SK-N-SH (cell line): ENCODE measurements at regions not wholly inside any gene's neighbourhood (a gene's known extent, or its start where the extent isn't known, plus 50 kb on each side); places are given as distances from the start of the nearest gene placed in this dataset.

Source experiments
- CTCF ChIA-PET: fragments of 300-600, 350-600 bp; formaldehyde crosslinking; extraction: SDS; loops from one replicate; lab custom pipeline; 2021; lab: Yijun Ruan, JAX
- POLR2A ChIA-PET: fragments of 350-600 bp; sonication (Branson Sonifier 250); formaldehyde crosslinking; extraction: SDS; loops from one replicate; lab custom pipeline; 2020; ENCODE audit warnings: antibody characterized with exemption, inconsistent platforms; lab: Yijun Ruan, JAX
- DNase-seq: peaks from one replicate; pipeline ENCODE4 v3.0.0; 2012
- H2AFZ ChIP-seq: fragments of 200-600 bp; sonication (generic); 2 replicates; pipeline ENCODE4 v1.8.1; 2016; ENCODE audit warnings: antibody characterized with exemption, mild to moderate bottlenecking, low read depth
- H3F3A ChIP-seq: fragments of 200-600 bp; sonication (generic); replicated peaks from 2 replicates; pipeline ENCODE3; 2016; ENCODE audit warnings: antibody characterized with exemption, mild to moderate bottlenecking; ENCODE audit not compliant: insufficient read depth
- H3K27ac ChIP-seq, 2 experiments: fragments of 200-500 bp in 1 of 2; fragments of 200-600 bp in 1 of 2; sonication (Bioruptor generic) in 1 of 2; sonication (generic), shearing (Covaris generic) in 1 of 2; 2 replicates each; pipeline versions ENCODE4 v1.5.1 to v1.6.1; 2014 to 2016; ENCODE audit warnings: low read depth in 2 of 2, inconsistent platforms in 1 of 2, low read length in 1 of 2, mild to moderate bottlenecking in 1 of 2, mixed read lengths in 1 of 2
- H3K27me3 ChIP-seq: fragments of 200-600 bp; sonication (generic), shearing (Covaris generic); 2 replicates; pipeline ENCODE4 v1.6.1; 2016; ENCODE audit warnings: mixed run types; ENCODE audit not compliant: insufficient read depth
- H3K36me3 ChIP-seq, 2 experiments: fragments of 200-500 bp in 1 of 2; fragments of 200-600 bp in 1 of 2; sonication (Bioruptor generic) in 1 of 2; sonication (generic) in 1 of 2; replicated peaks in 1 of 2; 2 replicates each; pipeline versions ENCODE3 to v1.5.1; 2014 to 2016; ENCODE audit warnings: low read length in 1 of 2, mild to moderate bottlenecking in 1 of 2; ENCODE audit not compliant: insufficient read depth in 2 of 2, control insufficient read depth in 1 of 2
- H3K4me1 ChIP-seq, 2 experiments: fragments of 200-500 bp in 1 of 2; fragments of 200-600 bp in 1 of 2; sonication (Bioruptor generic) in 1 of 2; sonication (generic), shearing (Covaris generic) in 1 of 2; 2 replicates each; pipeline versions ENCODE4 v1.5.1 to v1.6.1; 2014 to 2016; ENCODE audit warnings: low read depth in 1 of 2, low read length in 1 of 2, mixed run types in 1 of 2; ENCODE audit not compliant: insufficient read depth in 2 of 2, control insufficient read depth in 1 of 2
- H3K4me2 ChIP-seq: fragments of 200-600 bp; sonication (generic), shearing (Covaris generic); 2 replicates; pipeline ENCODE4 v1.6.1; 2017; ENCODE audit warnings: mixed run types
- H3K4me3 ChIP-seq, 2 experiments: fragments of 200-500 bp in 1 of 2; fragments of 200-600 bp in 1 of 2; sonication (Bioruptor generic) in 1 of 2; sonication (generic), shearing (Covaris generic) in 1 of 2; 2 replicates each; pipeline versions ENCODE4 v1.5.1 to v1.8.1; 2014 to 2016; ENCODE audit warnings: low read depth in 2 of 2, inconsistent platforms in 1 of 2, low read length in 1 of 2, mild to moderate bottlenecking in 1 of 2, mixed read lengths in 1 of 2, moderate library complexity in 1 of 2
- H3K79me2 ChIP-seq: fragments of 200-600 bp; sonication (generic); 2 replicates; pipeline ENCODE4 v1.8.1; 2017; ENCODE audit warnings: mild to moderate bottlenecking; ENCODE audit not compliant: insufficient read depth
- H3K9ac ChIP-seq: fragments of 200-600 bp; sonication (generic); 2 replicates; pipeline ENCODE4 v1.6.1; 2017; ENCODE audit warnings: mixed run types
- H3K9me2 ChIP-seq: fragments of 200-600 bp; sonication (generic); 2 replicates; pipeline ENCODE4 v1.6.1; 2017; ENCODE audit warnings: mixed run types
- H3K9me3 ChIP-seq: fragments of 200-600 bp; sonication (generic); 2 replicates; pipeline ENCODE4 v1.6.1; 2017; ENCODE audit warnings: mixed run types, mild to moderate bottlenecking, moderate library complexity
- H4K20me1 ChIP-seq: fragments of 200-600 bp; sonication (generic); 2 replicates; pipeline ENCODE4 v1.6.1; 2017; ENCODE audit warnings: mild to moderate bottlenecking, mixed run types; ENCODE audit not compliant: insufficient read depth
- CHD2 ChIP-seq: fragments of 150-350 bp; IDR thresholded peaks from 2 replicates; pipeline ENCODE4 v1.6.1; 2018; ENCODE audit warnings: low read length; ENCODE audit not compliant: partially characterized antibody
- ELF1 ChIP-seq: IDR thresholded peaks from 2 replicates; pipeline ENCODE4 v1.4.0; 2012
- EZH2phosphoT487 ChIP-seq: fragments of 200-600 bp; sonication (generic); IDR thresholded peaks from 2 replicates; pipeline ENCODE4 v1.6.1; 2017; ENCODE audit warnings: low read depth, mixed run types, mild to moderate bottlenecking, antibody characterized with exemption, moderate library complexity, borderline replicate concordance
- FOSL2 ChIP-seq: IDR thresholded peaks from 2 replicates; pipeline ENCODE4 v1.4.0; 2012; ENCODE audit warnings: low read depth, mild to moderate bottlenecking, moderate library complexity, borderline replicate concordance
- GABPA ChIP-seq: IDR thresholded peaks from 2 replicates; pipeline ENCODE4 v1.4.0; 2012; ENCODE audit warnings: low read depth, mild to moderate bottlenecking
- JUND ChIP-seq: IDR thresholded peaks from 2 replicates; pipeline ENCODE4 v1.4.0; 2012
- MEF2A ChIP-seq: IDR thresholded peaks from 2 replicates; pipeline ENCODE4 v1.4.0; 2012; ENCODE audit warnings: low read depth, borderline replicate concordance
- MXI1 ChIP-seq: IDR thresholded peaks from 2 replicates; pipeline ENCODE4 v1.6.1; 2012; ENCODE audit warnings: mild to moderate bottlenecking, low read depth, low read length, improper control_type of control experiment
- NFIC ChIP-seq: IDR thresholded peaks from 2 replicates; pipeline ENCODE4 v1.4.0; 2012; ENCODE audit warnings: borderline replicate concordance
- NRF1 ChIP-seq: IDR thresholded peaks from 2 replicates; pipeline ENCODE4 v1.6.1; 2012; ENCODE audit warnings: low read depth, mild to moderate bottlenecking, low read length
- PBX3 ChIP-seq: IDR thresholded peaks from 2 replicates; pipeline ENCODE4; 2012
- POLR2AphosphoS5 ChIP-seq: IDR thresholded peaks from 2 replicates; pipeline ENCODE4 v1.6.1; 2012; ENCODE audit warnings: low read depth, low read length
- RAD21 ChIP-seq: IDR thresholded peaks from 2 replicates; pipeline ENCODE4 v1.6.1; 2012; ENCODE audit warnings: mild to moderate bottlenecking, low read length
- RCOR1 ChIP-seq: fragments of 150-350 bp; IDR thresholded peaks from 2 replicates; pipeline ENCODE4 v1.6.1; 2017; ENCODE audit warnings: antibody characterized with exemption, low read length
- REST ChIP-seq: IDR thresholded peaks from 2 replicates; pipeline ENCODE4 v1.6.1; 2012; ENCODE audit warnings: mild to moderate bottlenecking, low read depth, low read length, moderate library complexity
- RFX5 ChIP-seq: IDR thresholded peaks from 2 replicates; pipeline ENCODE4 v1.6.1; 2012; ENCODE audit warnings: mild to moderate bottlenecking, improper control_type of control experiment, low read length
- SMC3 ChIP-seq: IDR thresholded peaks from 2 replicates; pipeline ENCODE4 v1.6.1; 2012; ENCODE audit warnings: low read depth, low read length, improper control_type of control experiment
- TEAD4 ChIP-seq: IDR thresholded peaks from 2 replicates; pipeline ENCODE4 v1.4.0; 2012; ENCODE audit warnings: mild to moderate bottlenecking, borderline replicate concordance; ENCODE audit not compliant: insufficient read depth
- YY1 ChIP-seq: IDR thresholded peaks from 2 replicates; pipeline ENCODE4 v1.4.0; 2012; ENCODE audit warnings: low read depth, mild to moderate bottlenecking
- WGBS: methylation state at CpG from one replicate; pipeline ENCODE4 v1.1.6; 2017; ENCODE audit warnings: low lambda C conversion rate; 5-methylcytosine and 5-hydroxymethylcytosine counted together

GRCh38 chr18:60870261-60871153, 462.7 kb upstream of the CDH20 start:
- no peak overlapping the region for H3K4me2 ChIP-seq
- DNase-seq: peak; percentile 1
- H4K20me1 ChIP-seq: no peaks in the 10 kb centered on the region
- H3K79me2 ChIP-seq: no peaks in the 10 kb centered on the region
- ChIA-PET CTCF (interaction anchor here (1.4 kb wide), 1 partner anchor 15 kb away, joined by 4 read pairs; no protein-coding TSS in a partner anchor), POLR2A (no interaction called here)
- H3K9me2 ChIP-seq: no peaks in the 10 kb centered on the region
- no peak overlapping the region for H3K4me3 ChIP-seq
- no peaks in the 10 kb centered on the region for H3F3A ChIP-seq
- no peaks in the 10 kb centered on the region; the same call in 1 of the 2 replicates for H3K27me3 ChIP-seq
- no peaks in the 10 kb centered on the region for H3K9me3 ChIP-seq
- H3K36me3 ChIP-seq: no peaks in the 10 kb centered on the region
- WGBS: 15% methylated on average over 2 of the region's 2 CpGs
- H3K4me1 ChIP-seq: no peaks in the 10 kb centered on the region; a peak in 2 of 4 replicates
- H3K27ac ChIP-seq: no peak overlapping the region
- no peak overlapping the region for H3K9ac ChIP-seq
- no peak overlapping the region for H2AFZ ChIP-seq
- TF ChIP-seq SMC3 (no peak), GABPA (no peak), MXI1 (no peak), JUND (no peak), MEF2A (no peak), RFX5 (no peak)

- Histone ChIP-seq H3K9me3 (no peaks in the 10 kb centered on the region), H3K27ac (no peak overlapping the region), H3K4me2 (no peak overlapping the region), H3K4me1 (no peaks in the 10 kb centered on the region; a peak in 2 of 4 replicates), H3K27me3 (no peaks in the 10 kb centered on the region; the same call in 1 of the 2 replicates), H4K20me1 (no peaks in the 10 kb centered on the region), H3K36me3 (no peaks in the 10 kb centered on the region), H3K4me3 (no peak overlapping the region), H3F3A (no peaks in the 10 kb centered on the region), H3K79me2 (no peaks in the 10 kb centered on the region)
- DNase-seq: no peak
- CTCF ChIA-PET: no interaction called here
- 76% methylated on average over 3 of the region's 3 CpGs for WGBS
- TF ChIP-seq RFX5: no peak
- TF ChIP-seq POLR2AphosphoS5: no peak
- TF ChIP-seq PBX3: no peak
- no peak for TF ChIP-seq EZH2phosphoT487
- no peak for TF ChIP-seq RCOR1
- TF ChIP-seq, all 33 proteins: peak for 0
- Histone ChIP-seq H2AFZ (no peak overlapping the region), H3K9ac (no peak overlapping the region), H3K9me2 (no peaks in the 10 kb centered on the region)
- POLR2A ChIA-PET: no interaction called here
Observed at GRCh38 chr18:60872434-60872833, 460.8 kb upstream of the CDH20 start.

- Histone ChIP-seq H3K79me2 (no peaks in the 10 kb centered on the region), H3K36me3 (no peaks in the 10 kb centered on the region), H3K4me1 (no peaks in the 10 kb centered on the region; a peak in 2 of 4 replicates), H3K27ac (no peak overlapping the region), H3F3A (no peaks in the 10 kb centered on the region), H3K4me2 (no peak overlapping the region), H3K4me3 (no peak overlapping the region), H3K9ac (no peak overlapping the region), H3K27me3 (no peaks in the 10 kb centered on the region; the same call in 1 of the 2 replicates), H2AFZ (no peak overlapping the region), H3K9me2 (no peaks in the 10 kb centered on the region), H3K9me3 (no peaks in the 10 kb centered on the region), H4K20me1 (no peaks in the 10 kb centered on the region)
- CTCF ChIA-PET: no interaction called here
- DNase-seq: no peak
- POLR2A ChIA-PET: no interaction called here
- TF ChIP-seq YY1: no peak
- TF ChIP-seq MEF2A: no peak
- no peak for TF ChIP-seq FOSL2
- TF ChIP-seq MXI1: no peak
- TF ChIP-seq NFIC: no peak
- TF ChIP-seq RCOR1: no peak
- no peak for TF ChIP-seq SMC3
- TF ChIP-seq RAD21: no peak
- TF ChIP-seq REST: no peak
- no peak for TF ChIP-seq CHD2
- TF ChIP-seq ELF1: no peak
- no peak for TF ChIP-seq NRF1
- no peak for TF ChIP-seq TEAD4
Observed at GRCh38 chr18:60873708-60874107, 459.5 kb upstream of the CDH20 start.
